Glutamatergic neuron (in vitro differentiated cells): ENCODE measurements at regions not wholly inside any gene's neighbourhood (a gene's known extent, or its start where the extent isn't known, plus 50 kb on each side); places are given as distances from the start of the nearest gene placed in this dataset.

Source experiments
- DNase-seq: peaks from one replicate; pipeline ENCODE4 v3.0.0; 2022
- H3K27ac Mint-ChIP-seq: one replicate; pipeline ENCODE4 v1.8.0; 2020; ENCODE audit warnings: mild to moderate bottlenecking, mixed read lengths, inconsistent platforms; ENCODE audit not compliant: unreplicated experiment
- H3K27me3 Mint-ChIP-seq: one replicate; pipeline ENCODE4 v1.8.0; 2020; ENCODE audit warnings: mild to moderate bottlenecking, moderate library complexity, mixed read lengths, inconsistent platforms; ENCODE audit not compliant: unreplicated experiment
- H3K36me3 Mint-ChIP-seq: one replicate; pipeline ENCODE4 v1.8.0; 2020; ENCODE audit warnings: mild to moderate bottlenecking, mixed read lengths, inconsistent platforms; ENCODE audit not compliant: unreplicated experiment
- H3K4me1 Mint-ChIP-seq: one replicate; pipeline ENCODE4 v1.8.0; 2020; ENCODE audit warnings: mild to moderate bottlenecking, low read depth, mixed read lengths, inconsistent platforms; ENCODE audit not compliant: unreplicated experiment
- H3K4me3 Mint-ChIP-seq: one replicate; pipeline ENCODE4 v1.8.0; 2020; ENCODE audit warnings: mild to moderate bottlenecking, mixed read lengths, inconsistent platforms; ENCODE audit not compliant: unreplicated experiment
- H3K9me3 Mint-ChIP-seq: one replicate; pipeline ENCODE4 v1.8.0; 2020; ENCODE audit warnings: mild to moderate bottlenecking, moderate library complexity, mixed read lengths, inconsistent platforms; ENCODE audit not compliant: unreplicated experiment
- TF ChIP-seq, protein P1 (sequence below): fragments of 200-600 bp; sonication (generic); IDR thresholded peaks from one replicate; pipeline ENCODE4 v1.5.0; 2021; ENCODE audit not compliant: partially characterized antibody, unreplicated experiment

DNA sequence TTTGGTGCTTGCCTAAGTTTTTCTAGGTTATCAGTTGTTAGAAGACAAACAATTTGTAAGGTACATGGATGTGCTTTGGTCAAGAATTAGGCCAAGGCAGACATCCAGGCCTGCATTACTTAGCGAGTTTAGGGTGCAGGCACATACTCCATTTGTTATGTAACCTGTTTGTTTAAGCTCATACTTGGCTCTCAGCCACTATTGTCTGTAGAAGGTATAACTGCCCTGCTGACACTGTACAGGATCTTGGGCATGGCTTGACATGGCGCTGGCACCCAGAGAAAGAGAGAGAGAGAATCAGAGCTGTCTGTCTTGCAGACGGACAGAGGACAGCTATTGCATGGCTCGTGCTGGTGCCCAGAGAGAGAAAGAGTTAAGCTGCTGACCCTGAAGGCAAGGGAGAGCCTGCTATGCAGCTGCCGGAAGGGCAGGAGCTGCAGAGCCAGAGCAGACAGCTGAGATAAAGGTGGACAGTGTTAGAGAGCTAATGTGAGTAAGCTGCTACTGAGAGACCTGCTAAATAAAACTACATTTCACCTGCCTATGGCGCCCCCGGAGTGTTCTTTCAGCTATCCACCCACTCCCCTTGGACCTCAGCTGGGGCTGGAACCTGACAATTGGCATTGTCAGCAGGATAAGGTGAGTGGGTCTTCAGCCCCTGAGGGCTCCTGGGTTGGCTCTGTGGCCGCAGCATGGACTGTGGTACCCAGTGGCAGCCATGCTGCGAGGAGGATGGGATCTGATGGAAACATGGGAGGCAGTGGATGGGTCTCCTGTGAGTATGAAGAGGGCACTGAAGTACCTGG lies 120.9 kb upstream of the TMEM106B start:
- Mint-ChIP-seq H3K27ac (no peak overlapping the region), H3K4me1 (peaks cover 7% of the 10 kb centered on the region), H3K9me3 (peaks cover 2% of the 10 kb centered on the region), H3K27me3 (peaks cover 2% of the 10 kb centered on the region), H3K36me3 (peaks cover 11% of the 10 kb centered on the region), H3K4me3 (peak overlapping the region; percentile 31)
- DNase-seq, result no peak
- TF ChIP-seq, protein P1, sequence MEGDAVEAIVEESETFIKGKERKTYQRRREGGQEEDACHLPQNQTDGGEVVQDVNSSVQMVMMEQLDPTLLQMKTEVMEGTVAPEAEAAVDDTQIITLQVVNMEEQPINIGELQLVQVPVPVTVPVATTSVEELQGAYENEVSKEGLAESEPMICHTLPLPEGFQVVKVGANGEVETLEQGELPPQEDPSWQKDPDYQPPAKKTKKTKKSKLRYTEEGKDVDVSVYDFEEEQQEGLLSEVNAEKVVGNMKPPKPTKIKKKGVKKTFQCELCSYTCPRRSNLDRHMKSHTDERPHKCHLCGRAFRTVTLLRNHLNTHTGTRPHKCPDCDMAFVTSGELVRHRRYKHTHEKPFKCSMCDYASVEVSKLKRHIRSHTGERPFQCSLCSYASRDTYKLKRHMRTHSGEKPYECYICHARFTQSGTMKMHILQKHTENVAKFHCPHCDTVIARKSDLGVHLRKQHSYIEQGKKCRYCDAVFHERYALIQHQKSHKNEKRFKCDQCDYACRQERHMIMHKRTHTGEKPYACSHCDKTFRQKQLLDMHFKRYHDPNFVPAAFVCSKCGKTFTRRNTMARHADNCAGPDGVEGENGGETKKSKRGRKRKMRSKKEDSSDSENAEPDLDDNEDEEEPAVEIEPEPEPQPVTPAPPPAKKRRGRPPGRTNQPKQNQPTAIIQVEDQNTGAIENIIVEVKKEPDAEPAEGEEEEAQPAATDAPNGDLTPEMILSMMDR, result no peak

GRCh38 chr7:12090757-12091221 lies 120.3 kb upstream of the TMEM106B start:
- H3K36me3 Mint-ChIP-seq, result peaks cover 11% of the 10 kb centered on the region
- TF ChIP-seq, protein P1, result no peak
- H3K9me3 Mint-ChIP-seq, result peaks cover 2% of the 10 kb centered on the region
- DNase-seq, result no peak
- H3K27me3 Mint-ChIP-seq, result peaks cover 2% of the 10 kb centered on the region
- H3K4me1 Mint-ChIP-seq, result peaks cover 7% of the 10 kb centered on the region
- no peak overlapping the region for H3K4me3 Mint-ChIP-seq
- peak overlapping the region; percentile 48 for H3K27ac Mint-ChIP-seq

- peaks cover 10% of the 10 kb centered on the region for H3K36me3 Mint-ChIP-seq
- no peak overlapping the region for H3K4me3 Mint-ChIP-seq
- TF ChIP-seq, protein P1, result no peak
- peak overlapping the region; percentile 48 for H3K27ac Mint-ChIP-seq
- peaks cover 2% of the 10 kb centered on the region for H3K9me3 Mint-ChIP-seq
- DNase-seq, result no peak
- peaks cover 7% of the 10 kb centered on the region for H3K4me1 Mint-ChIP-seq
- H3K27me3 Mint-ChIP-seq, result peaks cover 2% of the 10 kb centered on the region
Measured at GRCh38 chr7:12091231-12091630, 119.9 kb upstream of the TMEM106B start.

DNA sequence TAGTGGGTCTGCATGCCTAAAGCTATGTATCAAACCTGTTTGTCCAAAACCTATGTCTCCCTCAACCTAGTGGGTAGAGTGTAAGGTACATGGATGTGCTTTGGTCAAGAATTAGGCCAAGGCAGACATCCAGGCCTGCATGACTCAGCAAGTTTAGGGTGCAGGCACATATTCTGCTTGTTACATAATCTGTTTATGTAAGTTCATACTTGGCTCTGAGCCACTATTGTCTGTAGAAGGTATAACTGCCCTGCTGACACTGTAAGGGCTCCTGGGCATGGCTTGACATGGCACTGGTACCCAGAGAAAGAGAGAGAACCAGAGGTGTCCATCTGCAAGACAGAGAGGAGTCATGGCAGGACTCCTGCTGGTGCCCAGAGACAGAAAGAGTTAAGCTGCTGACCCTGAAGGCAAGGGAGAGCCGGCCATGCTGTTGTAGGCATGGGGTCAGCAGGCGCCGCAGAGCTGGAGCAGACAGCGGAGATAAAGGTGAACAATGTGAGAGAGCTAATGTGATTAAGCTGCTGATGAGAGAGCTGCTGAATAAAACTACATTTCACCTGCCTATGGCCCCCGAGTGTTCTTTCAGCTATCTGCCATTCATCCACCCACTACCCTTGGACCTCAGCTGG lies 118.5 kb upstream of the TMEM106B start:
- DNase-seq, result no peak
- no peak overlapping the region for H3K4me3 Mint-ChIP-seq
- peaks cover 7% of the 10 kb centered on the region for H3K4me1 Mint-ChIP-seq
- H3K36me3 Mint-ChIP-seq, result no peaks in the 10 kb centered on the region
- H3K27me3 Mint-ChIP-seq, result peaks cover under 1% of the 10 kb centered on the region
- no peak overlapping the region for H3K27ac Mint-ChIP-seq
- TF ChIP-seq, protein P1, result no peak
- no peaks in the 10 kb centered on the region for H3K9me3 Mint-ChIP-seq

DNA sequence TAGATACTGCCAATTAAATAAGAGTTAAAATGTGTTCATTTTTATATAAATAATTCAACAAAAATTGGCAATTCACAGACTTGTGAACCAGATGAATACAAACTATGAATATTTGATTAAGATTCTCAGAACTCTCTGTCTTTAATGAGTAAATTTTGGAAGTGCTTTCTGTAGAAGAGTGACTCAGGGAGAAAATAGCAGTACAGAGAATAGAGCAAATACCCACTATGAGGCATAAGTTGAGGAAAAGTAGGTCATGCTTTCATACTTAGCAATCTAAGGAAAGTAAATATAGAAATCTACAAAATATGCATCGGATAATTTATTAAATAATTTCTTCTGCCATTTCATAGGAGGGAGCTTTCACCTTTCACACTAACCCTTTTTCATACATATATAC lies 117.7 kb upstream of the TMEM106B start:
- peaks cover 7% of the 10 kb centered on the region for H3K4me1 Mint-ChIP-seq
- H3K27me3 Mint-ChIP-seq, result no peaks in the 10 kb centered on the region
- H3K27ac Mint-ChIP-seq, result no peak overlapping the region
- H3K9me3 Mint-ChIP-seq, result no peaks in the 10 kb centered on the region
- TF ChIP-seq, protein P1, result no peak
- no peak overlapping the region for H3K4me3 Mint-ChIP-seq
- no peak for DNase-seq
- no peaks in the 10 kb centered on the region for H3K36me3 Mint-ChIP-seq
